NCI-H524 (cell line): ENCODE measurements at regions not wholly inside any gene's neighbourhood (a gene's known extent, or its start where the extent isn't known, plus 50 kb on each side); places are given as distances from the start of the nearest gene placed in this dataset.
"Not testable (repeated sequence)": the region's sequence is repeated elsewhere in the genome, so short reads cannot be mapped to it uniquely, and the experiment has no call there.

Source experiments
- DNase-seq, 2 experiments: peaks; one replicate each; lab custom pipeline; 2025; lab: John Stamatoyannopoulos, UW

- DNase-seq: peak; percentile 85 to 97
These were observed 391.4 kb downstream of the TNS3 start for GRCh38 chr7:47190462-47190861.

- peak; percentile 84 to 94 for DNase-seq
These were observed 393.1 kb downstream of the TNS3 start for GRCh38 chr7:47188653-47189315.

- DNase-seq: peak in 1 of 2 experiments; percentile 16
These were observed 393.8 kb downstream of the TNS3 start for GRCh38 chr7:47188136-47188535.

GRCh38 chr7:47186316-47186715 is 395.6 kb downstream of the TNS3 start:
- no peak for DNase-seq

- DNase-seq: no peak
These were observed 396.1 kb downstream of the TNS3 start for GRCh38 chr7:47185839-47186238.

- DNase-seq: no peak
These were observed 396.7 kb downstream of the TNS3 start for GRCh38 chr7:47185170-47185569.

- DNase-seq: peak; percentile 51 to 69
These were observed 397.9 kb downstream of the TNS3 start for GRCh38 chr7:47183862-47184590.

- DNase-seq: no peak
These were observed 400.1 kb downstream of the TNS3 start for GRCh38 chr7:47181746-47182361.

- no peak for DNase-seq
These were observed 401.4 kb downstream of the TNS3 start for GRCh38 chr7:47180516-47180826.

- DNase-seq: peak; percentile 77 to 91
These were observed 401.9 kb downstream of the TNS3 start for GRCh38 chr7:47179812-47180515.

GRCh38 chr7:47172602-47173539 is 409.0 kb downstream of the TNS3 start:
- not testable (repeated sequence) for DNase-seq

- peak in 1 of 2 experiments; percentile 30 for DNase-seq
These were observed 411.4 kb downstream of the TNS3 start for GRCh38 chr7:47170516-47170915.

GRCh38 chr7:47154791-47155190 is 427.1 kb downstream of the TNS3 start:
- no peak for DNase-seq

GRCh38 chr7:47153576-47153975 is 428.3 kb downstream of the TNS3 start:
- peak in 1 of 2 experiments; percentile 35 for DNase-seq

GRCh38 chr7:47153058-47153457 is 428.9 kb downstream of the TNS3 start:
- peak; percentile 29 to 54 for DNase-seq

GRCh38 chr7:47152307-47152706 is 429.6 kb downstream of the TNS3 start:
- no peak for DNase-seq

GRCh38 chr7:47150497-47151260 is 431.2 kb downstream of the TNS3 start:
- no peak for DNase-seq

GRCh38 chr7:47149971-47150370 is 431.9 kb downstream of the TNS3 start:
- no peak for DNase-seq

- no peak for DNase-seq
These were observed 432.6 kb downstream of the TNS3 start for GRCh38 chr7:47149208-47149839.

- DNase-seq: no peak
These were observed 433.2 kb downstream of the TNS3 start for GRCh38 chr7:47148536-47149207.
